SKM-1 (cell line): ENCODE measurements at regions not wholly inside any gene's neighbourhood (a gene's known extent, or its start where the extent isn't known, plus 50 kb on each side); places are given as distances from the start of the nearest gene placed in this dataset.
A peak's percentile ranks its signal among the peaks of the same experiment; 100 is the strongest.

Experiments used
- DNase-seq: peaks from one replicate; lab custom pipeline; 2025; ENCODE audit not compliant: unreplicated experiment; lab: John Stamatoyannopoulos, UW

DNA sequence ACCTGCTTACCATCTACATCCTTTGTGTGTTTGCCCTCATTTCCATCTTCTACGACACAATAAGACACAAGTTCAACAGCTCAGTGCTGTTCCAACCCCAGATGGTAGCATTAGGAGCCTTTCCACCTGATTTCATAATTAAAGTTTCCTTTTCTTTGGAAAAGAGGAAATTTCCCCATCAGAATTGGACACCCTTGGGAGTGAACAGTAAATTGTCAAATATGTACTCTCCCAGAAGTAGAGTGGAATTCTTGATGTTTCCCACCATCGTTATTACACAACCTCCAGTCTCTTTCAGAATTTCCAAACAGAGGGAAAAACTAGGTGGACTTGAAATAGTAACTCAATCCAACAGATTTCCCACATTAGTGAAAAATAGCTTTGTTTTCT is 337.6 kb upstream of the OR4E1 start:
- no peak for DNase-seq

GRCh38 chr14:22010545-22011252 is 337.1 kb upstream of the OR4E1 start:
- DNase-seq = no peak

DNA sequence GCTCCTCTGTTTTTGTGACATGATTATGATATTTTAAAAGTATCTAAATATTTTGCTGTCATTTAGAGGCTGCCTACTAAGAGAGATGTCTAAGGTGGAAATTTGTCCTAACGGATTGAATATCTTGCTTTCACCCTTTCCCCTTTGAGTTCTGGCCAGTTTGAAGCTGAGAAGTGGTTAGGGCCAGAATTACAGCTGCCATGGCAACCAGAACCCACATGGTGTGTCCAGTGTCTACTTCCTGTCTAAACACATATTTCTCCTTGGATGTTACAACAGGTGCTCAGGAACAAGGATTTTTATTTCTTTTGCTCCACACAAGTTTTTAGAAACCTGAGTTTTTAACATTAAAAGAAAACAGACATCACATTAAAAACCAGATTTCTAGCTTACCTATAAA is 335.1 kb upstream of the OR4E1 start:
- no peak for DNase-seq

DNA sequence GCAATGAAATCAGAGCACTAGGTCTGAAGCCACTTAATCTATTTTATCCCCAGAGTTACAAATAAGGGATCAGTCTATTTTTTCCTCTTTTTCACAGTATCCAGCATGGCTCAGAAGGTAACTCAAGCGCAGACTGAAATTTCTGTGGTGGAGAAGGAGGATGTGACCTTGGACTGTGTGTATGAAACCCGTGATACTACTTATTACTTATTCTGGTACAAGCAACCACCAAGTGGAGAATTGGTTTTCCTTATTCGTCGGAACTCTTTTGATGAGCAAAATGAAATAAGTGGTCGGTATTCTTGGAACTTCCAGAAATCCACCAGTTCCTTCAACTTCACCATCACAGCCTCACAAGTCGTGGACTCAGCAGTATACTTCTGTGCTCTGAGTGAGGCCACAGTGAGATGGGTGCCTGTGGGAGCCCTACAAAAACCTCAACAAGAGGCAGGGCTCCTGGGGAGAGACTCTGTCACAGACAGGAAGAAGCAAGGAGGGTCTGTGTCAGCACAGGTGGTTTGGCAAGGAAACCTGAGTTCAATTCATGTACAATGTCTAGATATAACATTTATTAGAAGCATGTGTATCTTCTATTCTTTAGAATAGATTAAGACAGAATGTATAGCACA is 334.3 kb upstream of the OR4E1 start:
- DNase-seq = no peak

DNA sequence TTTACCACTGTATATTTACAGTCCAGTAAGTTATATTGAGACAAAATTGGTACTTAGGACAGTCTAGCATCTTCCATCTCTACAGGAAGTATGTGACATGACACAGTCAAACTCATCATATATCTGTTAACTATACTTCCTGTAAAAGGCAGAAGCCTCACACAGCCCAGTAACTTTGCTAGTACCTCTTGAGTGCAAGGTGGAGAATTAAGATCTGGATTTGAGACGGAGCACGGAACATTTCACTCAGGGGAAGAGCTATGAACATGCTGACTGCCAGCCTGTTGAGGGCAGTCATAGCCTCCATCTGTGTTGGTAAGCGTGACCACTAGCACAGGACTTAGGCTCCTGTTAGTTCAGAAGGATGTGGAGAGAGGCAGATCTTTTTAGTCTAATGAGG is 333.7 kb upstream of the OR4E1 start:
- DNase-seq = no peak

DNA sequence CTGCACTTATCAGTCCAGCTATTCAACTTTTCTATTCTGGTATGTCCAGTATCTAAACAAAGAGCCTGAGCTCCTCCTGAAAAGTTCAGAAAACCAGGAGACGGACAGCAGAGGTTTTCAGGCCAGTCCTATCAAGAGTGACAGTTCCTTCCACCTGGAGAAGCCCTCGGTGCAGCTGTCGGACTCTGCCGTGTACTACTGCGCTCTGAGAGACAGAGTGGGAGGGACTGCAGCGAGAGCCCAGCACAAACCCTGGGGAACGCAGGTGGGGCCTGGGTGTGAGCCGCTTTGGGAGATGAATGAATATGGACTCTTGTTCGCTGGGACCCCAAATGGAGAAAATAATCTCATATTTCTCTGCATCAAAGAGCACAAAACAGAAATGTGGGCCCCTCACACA is 329.8 kb upstream of the OR4E1 start:
- DNase-seq = no peak

DNA sequence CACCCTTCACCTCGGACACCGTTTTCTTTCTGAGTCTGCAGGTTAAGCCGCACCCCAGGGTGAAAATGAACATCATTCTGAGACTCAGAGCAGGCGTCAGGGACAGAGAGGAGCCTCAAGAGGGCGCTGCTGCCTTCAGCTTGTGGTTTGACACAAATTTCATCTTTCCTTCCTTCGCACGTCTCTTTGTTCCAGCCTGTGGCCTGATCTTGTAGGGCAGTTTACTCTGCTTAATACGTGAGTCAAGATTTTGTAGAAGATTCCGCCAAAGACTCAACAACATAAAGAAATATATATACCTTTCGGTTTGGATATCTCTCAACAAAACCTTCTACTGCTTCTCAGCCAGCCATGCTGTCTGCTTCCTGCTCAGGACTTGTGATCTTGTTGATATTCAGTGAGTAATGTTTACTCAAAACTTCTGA is 329.3 kb upstream of the OR4E1 start:
- DNase-seq = peak; percentile 1

DNA sequence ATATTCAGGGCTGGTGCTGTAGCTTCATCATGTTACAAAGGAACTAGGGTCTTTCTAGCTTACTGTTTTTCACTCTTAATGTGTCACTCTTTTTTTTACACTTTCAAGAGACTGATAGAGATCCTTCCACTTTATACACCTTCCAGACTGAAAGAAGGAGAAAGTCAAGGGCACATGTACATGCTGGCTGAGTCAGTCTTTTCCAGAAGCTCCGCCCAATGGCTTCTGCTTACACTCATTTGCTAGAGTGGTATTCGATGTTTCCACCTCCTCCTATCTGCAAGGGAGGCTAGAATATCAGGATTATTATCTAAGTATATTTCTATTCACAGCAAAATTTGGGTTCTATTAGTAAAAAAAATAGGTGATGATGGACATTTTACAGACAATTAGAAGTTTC is 325.8 kb upstream of the OR4E1 start:
- DNase-seq = no peak

DNA sequence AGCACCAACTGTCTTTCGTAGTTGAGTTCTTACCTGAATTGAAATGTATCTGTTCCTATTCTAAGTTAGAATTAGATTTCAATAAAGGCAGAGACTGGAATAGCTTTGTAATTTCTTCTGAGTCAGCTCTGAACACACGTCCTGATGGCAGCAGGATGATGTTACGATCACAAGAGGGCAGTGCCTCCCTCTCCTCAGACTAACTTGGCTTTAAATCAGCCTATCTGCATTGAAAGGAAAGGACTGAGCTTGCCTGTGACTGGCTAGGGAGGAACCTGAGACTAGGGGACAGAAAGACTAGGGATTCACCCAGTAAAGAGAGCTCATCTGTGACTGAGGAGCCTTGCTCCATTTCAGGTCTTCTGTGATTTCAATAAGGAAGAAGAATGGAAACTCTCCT is 323.7 kb upstream of the OR4E1 start:
- no peak for DNase-seq

DNA sequence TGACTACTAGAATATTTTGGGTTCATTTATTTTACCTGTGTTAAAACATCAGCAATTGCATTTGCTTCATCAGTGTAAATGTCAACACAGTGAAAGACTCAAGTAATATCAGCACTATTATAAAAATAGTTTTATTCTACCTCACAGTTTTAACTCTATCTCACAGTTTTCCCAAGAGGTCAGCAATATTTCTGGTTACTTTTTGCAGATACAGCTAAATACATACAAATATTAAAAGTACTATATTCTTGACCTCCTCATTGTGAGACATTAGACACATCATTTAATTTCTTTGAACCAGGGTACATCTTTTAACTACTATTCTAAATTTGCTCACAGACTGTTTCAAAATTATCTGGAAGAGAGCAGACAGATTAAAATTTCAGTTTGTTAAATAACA is 321.7 kb upstream of the OR4E1 start:
- DNase-seq = no peak

- no peak for DNase-seq
These were observed 320.2 kb upstream of the OR4E1 start for GRCh38 chr14:21993837-21994236.

DNA sequence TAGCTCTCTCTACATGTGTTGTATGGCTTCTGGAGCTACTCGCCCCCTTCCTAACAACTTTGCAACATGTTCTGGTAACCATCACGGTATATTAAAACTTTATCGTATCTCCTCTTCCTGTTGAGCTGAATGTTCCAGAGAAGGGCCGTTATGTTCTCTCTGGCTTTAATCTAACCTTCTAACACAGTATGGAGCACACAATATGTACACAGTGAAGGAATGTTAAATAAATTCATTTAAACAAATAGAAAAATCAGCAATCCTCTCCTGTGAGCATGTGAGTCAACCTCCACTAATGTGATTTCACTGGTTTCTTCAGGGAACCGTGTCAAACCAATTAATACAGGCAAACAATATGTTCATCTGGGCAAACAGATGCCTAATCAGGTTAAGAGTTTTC is 319.5 kb upstream of the OR4E1 start:
- DNase-seq = no peak

- DNase-seq = no peak
These were observed 317.5 kb upstream of the OR4E1 start for GRCh38 chr14:21991130-21991529.

DNA sequence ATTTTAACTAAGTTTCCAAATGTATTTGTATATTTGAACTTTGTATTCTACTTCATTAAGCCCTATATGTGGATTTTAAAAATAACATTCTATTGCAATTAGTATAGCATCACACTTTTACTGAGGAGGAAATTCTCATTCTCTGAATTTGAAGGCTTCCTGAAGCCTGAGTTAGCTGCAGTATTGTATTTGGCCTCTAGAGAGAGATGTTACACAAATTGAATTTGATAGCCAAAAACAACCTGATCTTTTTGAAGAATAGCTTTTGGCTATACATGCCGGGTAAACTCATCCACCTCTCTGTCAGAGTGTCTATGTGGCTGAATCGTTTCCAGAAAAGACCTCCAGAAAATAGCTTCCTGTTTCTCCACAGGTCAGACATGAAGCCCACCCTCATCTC is 316.5 kb upstream of the OR4E1 start:
- DNase-seq = no peak

DNA sequence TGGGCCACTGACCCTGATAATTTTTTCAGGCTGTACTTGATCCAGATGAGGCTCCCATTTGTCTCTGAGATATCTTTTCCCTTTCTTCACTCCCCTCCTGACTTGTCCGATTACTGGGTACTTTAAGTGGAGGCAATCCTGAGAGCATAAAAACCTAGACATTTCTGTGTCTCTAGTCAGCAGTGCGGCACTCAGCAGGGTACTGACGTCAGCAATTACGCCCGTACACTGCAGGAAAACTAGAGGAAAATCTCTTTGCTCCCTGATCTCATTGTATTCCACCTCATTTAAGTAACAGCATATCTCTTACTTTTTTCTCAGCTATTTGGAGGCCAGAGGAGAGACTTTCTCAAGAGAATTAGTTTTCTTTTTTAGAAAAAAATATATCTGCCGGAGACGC is 315.5 kb upstream of the OR4E1 start:
- DNase-seq = no peak

- no peak for DNase-seq
These were observed 314.8 kb upstream of the OR4E1 start for GRCh38 chr14:21988413-21988812.

DNA sequence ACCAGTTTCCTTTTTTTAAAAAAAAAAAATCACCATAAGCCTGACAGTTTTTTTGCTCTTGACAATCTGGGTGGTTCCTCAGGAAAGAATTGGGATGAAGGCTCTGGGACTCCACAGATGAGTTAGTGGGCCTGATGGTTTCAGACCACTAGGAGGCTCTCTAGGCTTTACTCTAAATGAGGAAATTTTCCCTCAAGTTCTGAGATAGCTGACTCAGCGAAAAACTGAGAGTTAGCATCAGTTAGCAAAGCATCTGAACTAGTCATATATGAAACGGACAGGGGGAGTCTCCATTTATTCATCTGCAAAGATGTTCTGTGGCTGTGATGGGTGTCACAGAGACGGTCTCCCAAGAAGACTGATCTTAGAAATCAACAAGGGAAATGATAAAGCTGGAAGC is 314.3 kb upstream of the OR4E1 start:
- DNase-seq = peak; percentile 3

- no peak for DNase-seq
These were observed 311.5 kb upstream of the OR4E1 start for GRCh38 chr14:21985081-21985480.

GRCh38 chr14:21978999-21979314 is 305.3 kb upstream of the OR4E1 start:
- no peak for DNase-seq

GRCh38 chr14:21978184-21978998 is 304.8 kb upstream of the OR4E1 start:
- DNase-seq = no peak

DNA sequence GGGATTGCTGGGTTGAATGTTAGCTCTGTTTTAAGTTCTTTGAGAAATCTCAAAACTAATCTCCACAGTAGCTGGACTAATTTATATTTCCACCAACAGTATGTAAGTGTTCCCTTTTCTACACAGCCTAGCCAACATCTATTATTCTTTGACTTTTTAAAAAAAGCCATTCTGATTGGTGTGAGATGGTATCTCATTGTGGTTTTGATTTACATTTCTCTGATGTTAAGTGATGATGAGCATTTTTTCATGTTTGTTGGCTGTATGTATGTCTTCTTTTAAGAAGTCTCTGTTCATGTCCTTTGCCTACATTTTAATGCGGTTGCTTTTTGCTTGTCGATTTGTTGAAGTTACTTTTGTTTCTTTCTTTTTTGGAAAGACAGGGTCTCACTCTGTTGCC is 301.1 kb upstream of the OR4E1 start:
- no peak for DNase-seq

DNA sequence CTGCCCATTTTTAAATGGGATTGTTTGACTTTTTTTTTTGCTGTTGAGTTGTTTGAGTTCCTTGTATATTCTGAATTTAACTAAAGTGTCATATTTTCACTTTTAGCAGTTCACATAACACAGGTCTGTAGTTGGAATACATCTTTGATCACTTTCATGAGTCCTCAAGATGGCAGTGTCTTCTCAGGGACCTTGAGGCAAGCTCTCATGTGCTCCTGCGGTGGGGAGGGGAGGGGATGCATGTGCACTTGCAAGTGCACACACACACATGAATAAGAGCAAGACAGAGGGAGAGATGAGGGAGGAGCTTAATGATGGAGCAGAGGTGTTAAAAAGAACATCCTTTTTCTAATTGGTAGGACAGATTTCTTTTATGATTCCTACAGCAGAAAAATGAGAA is 291.4 kb upstream of the OR4E1 start:
- DNase-seq = no peak
